Vagina (tissue), 2 donors: ENCODE measurements at regions not wholly inside any gene's neighbourhood (a gene's known extent, or its start where the extent isn't known, plus 50 kb on each side); places are given as distances from the start of the nearest gene placed in this dataset.

ENCODE experiments used
- DNase-seq, 2 donors: peaks; one replicate each; pipeline ENCODE4 v3.0.0-alpha.2; 2017; ENCODE audit errors: extremely low spot score in 2 of 2
- H3K27ac ChIP-seq: fragments of 200-600 bp; sonication (generic); one replicate; pipeline ENCODE4 v1.5.1; 2019
- H3K27me3 ChIP-seq: fragments of 200-600 bp; sonication (generic); one replicate; pipeline ENCODE4 v1.5.1; 2019
- H3K36me3 ChIP-seq, 2 donors: fragments of 200-600 bp; sonication (generic); one replicate each; pipeline ENCODE4 v1.5.1; 2017 to 2019
- H3K4me1 ChIP-seq: fragments of 200-600 bp; sonication (generic); one replicate; pipeline ENCODE4 v1.5.1; 2019
- H3K4me3 ChIP-seq, 2 donors: fragments of 200-600 bp; sonication (generic); 1 replicate in 1 of 2; 2 replicates in 1 of 2; pipeline ENCODE4 v1.5.1; 2016 to 2019
- H3K9me3 ChIP-seq: fragments of 200-600 bp; sonication (generic); one replicate; pipeline ENCODE4 v1.5.1; 2019
- CTCF ChIP-seq, 3 experiments: fragments of 450-650 bp in 2 of 3; fragments of 200-600 bp in 1 of 3; sonication (generic) in 1 of 3; IDR thresholded peaks; one replicate each; pipeline ENCODE4 v1.5.1; 2017 to 2019; ENCODE audit warnings: antibody characterized with exemption in 3 of 3, mild to moderate bottlenecking in 2 of 3, moderate library complexity in 2 of 3
- POLR2A ChIP-seq, 2 donors: fragments of 450-650 bp; IDR thresholded peaks; one replicate each; pipeline ENCODE4 v1.6.1; 2017; ENCODE audit warnings: antibody characterized with exemption in 2 of 2, mild to moderate bottlenecking in 2 of 2, moderate library complexity in 2 of 2
- POLR2AphosphoS5 ChIP-seq, 2 donors: sonication (generic); formaldehyde crosslinking; IDR thresholded peaks; one replicate each; pipeline ENCODE4 v1.9.0; 2017; ENCODE audit warnings: antibody characterized with exemption in 2 of 2, mild to moderate bottlenecking in 2 of 2, low read depth in 1 of 2; ENCODE audit not compliant: insufficient read depth in 1 of 2
- intact Hi-C: fragments of 100-400 bp; cut with DNase I; formaldehyde crosslinking; loops from one replicate; pipeline ENCODE4 v1.15.1; 2023

DNA sequence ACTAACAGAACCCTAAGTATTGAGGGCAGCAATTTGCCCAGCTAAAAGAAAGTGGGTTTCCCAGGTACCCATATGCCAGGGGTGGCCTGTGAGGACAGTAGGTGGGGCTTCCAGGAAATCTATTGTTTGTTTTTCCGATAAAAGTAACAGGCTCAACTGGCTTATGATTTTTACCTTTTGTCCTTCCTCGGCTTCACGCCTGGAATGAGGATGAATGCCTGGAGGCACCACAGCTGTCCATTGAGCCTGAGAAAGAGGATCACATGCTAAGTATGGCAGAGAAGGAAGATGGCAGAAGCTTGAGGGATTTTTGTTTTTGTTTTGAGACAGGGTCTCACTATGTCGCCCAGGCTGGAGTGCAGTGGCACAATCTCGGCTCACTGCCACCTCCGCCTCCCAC is 84.1 kb downstream of the KLF4 start:
- Histone ChIP-seq H3K9me3 (no peaks in the 10 kb centered on the region), H3K4me3 (no peak overlapping the region), H3K27me3 (no peaks in the 10 kb centered on the region), H3K4me1 (peaks cover 5% of the 10 kb centered on the region), H3K27ac (no peak overlapping the region), H3K36me3 (no peaks in the 10 kb centered on the region)
- no peak for DNase-seq
- TF ChIP-seq CTCF (IDR thresholded peaks at IDR 0.05) (no peak), POLR2A (IDR thresholded peaks at IDR 0.05) (no peak), POLR2AphosphoS5 (IDR thresholded peaks at IDR 0.05; ENCODE audit: insufficient read depth in 1 of 2, low read depth in 1 of 2) (no peak)
- intact Hi-C loops = no loop called here

GRCh38 chr9:107404736-107405135 is 84.8 kb downstream of the KLF4 start:
- DNase-seq = no peak
- Histone ChIP-seq H3K4me3 (no peak overlapping the region), H3K27ac (no peak overlapping the region), H3K36me3 (no peaks in the 10 kb centered on the region), H3K27me3 (no peaks in the 10 kb centered on the region), H3K4me1 (peaks cover 5% of the 10 kb centered on the region), H3K9me3 (no peaks in the 10 kb centered on the region)
- no peak for TF ChIP-seq POLR2AphosphoS5 (IDR thresholded peaks at IDR 0.05; ENCODE audit: insufficient read depth in 1 of 2, low read depth in 1 of 2)
- intact Hi-C loops = no loop called here

DNA sequence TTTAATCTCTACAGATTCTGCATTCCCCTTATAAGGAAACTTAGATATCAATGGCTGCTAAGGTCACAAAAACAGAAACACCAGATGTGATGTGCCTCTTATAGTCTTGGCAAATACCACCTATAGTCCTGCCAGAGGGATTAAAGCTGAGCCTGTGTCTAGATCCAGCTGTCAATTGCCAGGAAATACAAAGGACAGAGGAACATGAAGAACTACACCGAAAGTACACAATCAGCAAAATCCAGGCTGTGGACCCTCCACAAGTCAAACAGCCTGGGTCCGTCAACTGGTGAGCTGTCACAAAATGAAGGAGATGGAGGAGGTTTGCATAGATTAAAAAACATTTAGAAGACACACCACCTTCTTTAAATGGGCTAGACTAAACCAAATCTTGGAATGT is 85.4 kb downstream of the KLF4 start:
- no peaks in the 10 kb centered on the region for H3K36me3 ChIP-seq
- H3K4me3 ChIP-seq = no peak overlapping the region
- no peak overlapping the region for H3K27ac ChIP-seq
- intact Hi-C loops = no loop called here
- no peaks in the 10 kb centered on the region for H3K9me3 ChIP-seq
- peaks cover 5% of the 10 kb centered on the region for H3K4me1 ChIP-seq
- TF ChIP-seq POLR2AphosphoS5 (IDR thresholded peaks at IDR 0.05; ENCODE audit: insufficient read depth in 1 of 2, low read depth in 1 of 2) (no peak), POLR2A (IDR thresholded peaks at IDR 0.05) (no peak), CTCF (IDR thresholded peaks at IDR 0.05) (no peak)
- H3K27me3 ChIP-seq = no peaks in the 10 kb centered on the region
- DNase-seq = no peak

GRCh38 chr9:107397076-107398044 is 92.2 kb downstream of the KLF4 start:
- Histone ChIP-seq H3K9me3 (no peaks in the 10 kb centered on the region), H3K27me3 (no peaks in the 10 kb centered on the region), H3K4me3 (no peak overlapping the region), H3K36me3 (no peaks in the 10 kb centered on the region), H3K27ac (no peak overlapping the region), H3K4me1 (peaks cover 14% of the 10 kb centered on the region)
- peak in 1 of 2 donors; percentile 11 for TF ChIP-seq POLR2AphosphoS5 (IDR thresholded peaks at IDR 0.05; ENCODE audit: insufficient read depth in 1 of 2, low read depth in 1 of 2)
- no peak for TF ChIP-seq CTCF (IDR thresholded peaks at IDR 0.05)
- intact Hi-C loops = no loop called here
- DNase-seq = no peak

DNA sequence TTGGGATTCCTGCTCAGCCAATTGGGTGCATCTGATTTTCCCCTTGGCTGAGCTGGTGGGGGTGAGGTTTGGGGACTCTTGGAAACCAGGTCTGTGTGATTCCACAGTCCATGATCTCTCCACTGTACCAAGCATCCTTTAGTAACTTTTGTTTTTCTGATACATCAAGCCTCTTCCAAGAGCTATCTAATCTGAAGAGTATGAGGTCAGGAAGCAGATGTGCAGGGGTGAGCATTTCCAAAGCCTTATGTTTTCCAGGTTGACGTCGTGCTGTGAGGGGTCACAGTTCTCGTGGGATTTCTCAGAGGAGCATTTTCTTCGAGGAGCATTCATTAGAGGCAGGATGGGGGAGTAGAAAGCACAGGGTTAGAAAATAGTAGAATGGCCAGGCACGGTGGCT is 95.3 kb downstream of the KLF4 start:
- intact Hi-C loops = no loop called here
- Histone ChIP-seq H3K4me3 (no peak overlapping the region), H3K9me3 (no peaks in the 10 kb centered on the region), H3K4me1 (peaks cover 37% of the 10 kb centered on the region), H3K27ac (no peak overlapping the region), H3K27me3 (no peaks in the 10 kb centered on the region), H3K36me3 (no peaks in the 10 kb centered on the region)
- DNase-seq = no peak
- no peak for TF ChIP-seq POLR2AphosphoS5 (IDR thresholded peaks at IDR 0.05; ENCODE audit: insufficient read depth in 1 of 2, low read depth in 1 of 2)

DNA sequence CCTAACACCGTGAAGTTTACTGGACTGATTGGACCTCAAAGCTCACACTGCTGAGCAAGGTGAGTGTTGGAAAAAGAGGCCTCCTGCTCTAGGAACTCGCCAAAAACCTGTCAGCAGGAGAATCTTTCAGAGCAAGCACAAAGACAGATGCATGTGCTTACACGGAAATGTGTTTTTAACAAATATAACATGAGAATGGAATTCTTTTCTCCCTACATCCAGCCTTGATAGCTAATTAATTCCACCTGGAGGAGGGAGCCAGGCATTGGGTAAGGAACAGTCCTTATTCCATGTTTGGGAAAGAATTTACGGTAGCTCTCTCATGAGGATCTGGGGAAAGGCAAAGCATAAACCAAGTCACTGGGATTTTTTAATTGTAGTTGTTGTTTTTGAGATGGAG is 98.8 kb downstream of the KLF4 start:
- Histone ChIP-seq H3K4me1 (peaks cover 51% of the 10 kb centered on the region), H3K27me3 (no peaks in the 10 kb centered on the region), H3K4me3 (no peak overlapping the region), H3K27ac (peak overlapping the region; percentile 54), H3K36me3 (no peaks in the 10 kb centered on the region), H3K9me3 (no peaks in the 10 kb centered on the region)
- no peak for DNase-seq
- intact Hi-C loops = no loop called here
- TF ChIP-seq POLR2AphosphoS5 (IDR thresholded peaks at IDR 0.05; ENCODE audit: insufficient read depth in 1 of 2, low read depth in 1 of 2) = no peak
- TF ChIP-seq POLR2A (IDR thresholded peaks at IDR 0.05) = no peak
- no peak for TF ChIP-seq CTCF (IDR thresholded peaks at IDR 0.05)
